ENCODE measurements at regions not wholly inside any gene's neighbourhood (a gene's known extent, or its start where the extent isn't known, plus 50 kb on each side); places are given as distances from the start of the nearest gene placed in this dataset.

- Histone ChIP-seq H3K4me3 (replicated peaks; ENCODE audit: insufficient read depth, low read length) (no peak overlapping the region), H3K27me3 (ENCODE audit: insufficient read depth, poor library complexity, severe bottlenecking) (no peaks in the 10 kb centered on the region), H3K27ac (replicated peaks) (no peak overlapping the region)
- DNase-seq (ENCODE audit: low read depth in 1 of 2, low spot score in 1 of 2) = no peak
- TF ChIP-seq SPI1 (IDR thresholded peaks at IDR 0.05; ENCODE audit: borderline replicate concordance, low read depth) = no peak
- no peak for TF ChIP-seq POLR2AphosphoS5 (IDR thresholded peaks at IDR 0.05; ENCODE audit: low read depth)
- no peak for TF ChIP-seq CTCF (IDR thresholded peaks at IDR 0.05; ENCODE audit: insufficient read depth, low read length)
- TF ChIP-seq REST (IDR thresholded peaks at IDR 0.05; ENCODE audit: insufficient replicate concordance, low read depth) = no peak
- TF ChIP-seq GABPA (IDR thresholded peaks at IDR 0.05; ENCODE audit: low read depth) = no peak
These were observed 237.2 kb downstream of the LMO4 start for GRCh38 chr1:87565861-87566260.

- TF ChIP-seq CTCF (IDR thresholded peaks at IDR 0.05; ENCODE audit: insufficient read depth, low read length) (no peak), REST (IDR thresholded peaks at IDR 0.05; ENCODE audit: insufficient replicate concordance, low read depth) (no peak), SPI1 (IDR thresholded peaks at IDR 0.05; ENCODE audit: borderline replicate concordance, low read depth) (no peak), POLR2AphosphoS5 (IDR thresholded peaks at IDR 0.05; ENCODE audit: low read depth) (no peak), GABPA (IDR thresholded peaks at IDR 0.05; ENCODE audit: low read depth) (no peak)
- DNase-seq (ENCODE audit: low read depth in 1 of 2, low spot score in 1 of 2) = no peak
- no peak overlapping the region for H3K4me3 ChIP-seq (replicated peaks; ENCODE audit: insufficient read depth, low read length)
- no peak overlapping the region for H3K27ac ChIP-seq (replicated peaks)
- no peaks in the 10 kb centered on the region for H3K27me3 ChIP-seq (ENCODE audit: insufficient read depth, poor library complexity, severe bottlenecking)
These were observed 239.3 kb downstream of the LMO4 start for GRCh38 chr1:87568005-87568404.

- DNase-seq (ENCODE audit: low read depth in 1 of 2, low spot score in 1 of 2) = no peak
- TF ChIP-seq SPI1 (IDR thresholded peaks at IDR 0.05; ENCODE audit: borderline replicate concordance, low read depth) (0 out of 2 replicates have a peak, but pooled peaks have one; percentile 10), CTCF (IDR thresholded peaks at IDR 0.05; ENCODE audit: insufficient read depth, low read length) (no peak)
- no peak overlapping the region for H3K4me3 ChIP-seq (replicated peaks; ENCODE audit: insufficient read depth, low read length)
- no peak overlapping the region for H3K27ac ChIP-seq (replicated peaks)
- H3K27me3 ChIP-seq (ENCODE audit: insufficient read depth, poor library complexity, severe bottlenecking) = no peaks in the 10 kb centered on the region
These were observed 240.2 kb downstream of the LMO4 start for GRCh38 chr1:87568911-87569310.

GRCh38 chr1:87572008-87572407, 243.3 kb downstream of the LMO4 start:
- H3K27ac ChIP-seq (replicated peaks) = no peak overlapping the region
- no peaks in the 10 kb centered on the region for H3K27me3 ChIP-seq (ENCODE audit: insufficient read depth, poor library complexity, severe bottlenecking)
- H3K4me3 ChIP-seq (replicated peaks; ENCODE audit: insufficient read depth, low read length) = no peak overlapping the region
- no peak for DNase-seq (ENCODE audit: low read depth in 1 of 2, low spot score in 1 of 2)
- TF ChIP-seq REST (IDR thresholded peaks at IDR 0.05; ENCODE audit: insufficient replicate concordance, low read depth) (no peak), SPI1 (IDR thresholded peaks at IDR 0.05; ENCODE audit: borderline replicate concordance, low read depth) (no peak)

Data from HL-60 (cell line).